CD4-positive, alpha-beta T cell treated with Interleukin-1 beta for 1 hour (primary cell): ENCODE measurements at regions not wholly inside any gene's neighbourhood (a gene's known extent, or its start where the extent isn't known, plus 50 kb on each side); places are given as distances from the start of the nearest gene placed in this dataset.
"Not testable (repeated sequence)": the region's sequence is repeated elsewhere in the genome, so short reads cannot be mapped to it uniquely, and the experiment has no call there.

ENCODE experiments used
- DNase-seq, 2 donors: peaks; one replicate each; pipeline ENCODE4 v3.0.0-alpha.2; 2020 to 2022

GRCh38 chr3:72269475-72269874 is 484.5 kb upstream of the PROK2 start:
- DNase-seq: no peak

- DNase-seq: not testable (repeated sequence)
Measured at GRCh38 chr3:72266921-72267524, 482.1 kb upstream of the PROK2 start.

- DNase-seq: no peak
Measured at GRCh38 chr3:72266016-72266370, 481.0 kb upstream of the PROK2 start.

GRCh38 chr3:72265256-72266015 is 480.5 kb upstream of the PROK2 start:
- no peak for DNase-seq

GRCh38 chr3:72263223-72263990 is 478.5 kb upstream of the PROK2 start:
- no peak for DNase-seq

- no peak for DNase-seq
Measured at GRCh38 chr3:72262736-72263135, 477.8 kb upstream of the PROK2 start.

- DNase-seq: no peak
Measured at GRCh38 chr3:72261566-72262564, 476.9 kb upstream of the PROK2 start.

- no peak for DNase-seq
Measured at GRCh38 chr3:72260588-72260910, 475.6 kb upstream of the PROK2 start.

GRCh38 chr3:72259755-72260587 is 475.0 kb upstream of the PROK2 start:
- no peak for DNase-seq

GRCh38 chr3:72258361-72259141 is 473.6 kb upstream of the PROK2 start:
- DNase-seq: peak in 1 of 2 donors; percentile 11

GRCh38 chr3:72257738-72258137 is 472.8 kb upstream of the PROK2 start:
- DNase-seq: no peak

- DNase-seq: no peak
Measured at GRCh38 chr3:72257203-72257602, 472.3 kb upstream of the PROK2 start.

GRCh38 chr3:72256716-72257115 is 471.8 kb upstream of the PROK2 start:
- no peak for DNase-seq

- DNase-seq: peak; percentile 15 to 36
Measured at GRCh38 chr3:72255791-72256559, 471.0 kb upstream of the PROK2 start.

GRCh38 chr3:72255191-72255590 is 470.2 kb upstream of the PROK2 start:
- DNase-seq: no peak

- DNase-seq: no peak
Measured at GRCh38 chr3:72254483-72254882, 469.5 kb upstream of the PROK2 start.

- no peak for DNase-seq
Measured at GRCh38 chr3:72250725-72251124, 465.8 kb upstream of the PROK2 start.

- DNase-seq: no peak
Measured at GRCh38 chr3:72248869-72249268, 463.9 kb upstream of the PROK2 start.

- DNase-seq: no peak
Measured at GRCh38 chr3:72248389-72248761, 463.4 kb upstream of the PROK2 start.

- DNase-seq: no peak
Measured at GRCh38 chr3:72247645-72248388, 462.9 kb upstream of the PROK2 start.
